ENCODE measurements at regions not wholly inside any gene's neighbourhood (a gene's known extent, or its start where the extent isn't known, plus 50 kb on each side); places are given as distances from the start of the nearest gene placed in this dataset.

GRCh38 chr4:54908763-54909162 is 216.6 kb downstream of the KDR start:
- TF ChIP-seq CTCF (IDR thresholded peaks at IDR 0.05; ENCODE audit: borderline replicate concordance, control extremely low read depth, extremely low read depth, insufficient read depth, missing control alignments) = no peak
- DNase-seq (ENCODE audit: low spot score) = no peak
- in situ Hi-C loops (cut with MboI; ENCODE audit: low sequenced_read_pairs, unreplicated experiment) = no loop called here

GRCh38 chr4:54904953-54905352 is 220.4 kb downstream of the KDR start:
- in situ Hi-C loops (cut with MboI; ENCODE audit: low sequenced_read_pairs, unreplicated experiment) = no loop called here
- TF ChIP-seq CTCF (IDR thresholded peaks at IDR 0.05; ENCODE audit: borderline replicate concordance, control extremely low read depth, extremely low read depth, insufficient read depth, missing control alignments) = no peak
- DNase-seq (ENCODE audit: low spot score) = no peak

GRCh38 chr4:54902976-54903375 is 222.4 kb downstream of the KDR start:
- no peak for DNase-seq (ENCODE audit: low spot score)
- in situ Hi-C loops (cut with MboI; ENCODE audit: low sequenced_read_pairs, unreplicated experiment) = no loop called here
- no peak for TF ChIP-seq CTCF (IDR thresholded peaks at IDR 0.05; ENCODE audit: borderline replicate concordance, control extremely low read depth, extremely low read depth, insufficient read depth, missing control alignments)

GRCh38 chr4:54902271-54902670 is 223.1 kb downstream of the KDR start:
- in situ Hi-C loops (cut with MboI; ENCODE audit: low sequenced_read_pairs, unreplicated experiment) = no loop called here
- no peak for DNase-seq (ENCODE audit: low spot score)
- TF ChIP-seq CTCF (IDR thresholded peaks at IDR 0.05; ENCODE audit: borderline replicate concordance, control extremely low read depth, extremely low read depth, insufficient read depth, missing control alignments) = no peak

- no peak for DNase-seq (ENCODE audit: low spot score)
- in situ Hi-C loops (cut with MboI; ENCODE audit: low sequenced_read_pairs, unreplicated experiment) = no loop called here
- no peak for TF ChIP-seq CTCF (IDR thresholded peaks at IDR 0.05; ENCODE audit: borderline replicate concordance, control extremely low read depth, extremely low read depth, insufficient read depth, missing control alignments)
Measured at GRCh38 chr4:54901202-54901601, 224.2 kb downstream of the KDR start.

GRCh38 chr4:54898656-54899340 is 226.6 kb downstream of the KDR start:
- TF ChIP-seq CTCF (IDR thresholded peaks at IDR 0.05; ENCODE audit: borderline replicate concordance, control extremely low read depth, extremely low read depth, insufficient read depth, missing control alignments) = no peak
- DNase-seq (ENCODE audit: low spot score) = no peak
- in situ Hi-C loops (cut with MboI; ENCODE audit: low sequenced_read_pairs, unreplicated experiment) = no loop called here

Data from GM13976 (cell line).